H1 (cell line): ENCODE measurements at regions not wholly inside any gene's neighbourhood (a gene's known extent, or its start where the extent isn't known, plus 50 kb on each side); places are given as distances from the start of the nearest gene placed in this dataset.

Source experiments
- CTCF ChIA-PET: fragments of 300-600 bp; sonication (Branson Sonifier 250); formaldehyde crosslinking; loops from one replicate; lab custom pipeline; 2021; ENCODE audit not compliant: partially characterized antibody; lab: Charles Lee
- POLR2A ChIA-PET: fragments of 300-600 bp; sonication (Branson Sonifier 250); formaldehyde crosslinking; loops from one replicate; lab custom pipeline; 2021; ENCODE audit warnings: inconsistent platforms; ENCODE audit not compliant: partially characterized antibody; lab: Charles Lee
- DNase-seq, 2 experiments: peaks; one replicate each; pipeline versions ENCODE4 v3.0.0 to v3.0.0-alpha.2; 2010 to 2022; ENCODE audit warnings: low spot score in 2 of 2, low read depth in 1 of 2, mixed read lengths in 1 of 2
- FAIRE-seq: peaks from 2 replicates; lab custom pipeline; 2011; peaks lifted over from hg19 to GRCh38; lab: Jason Lieb, UNC
- H2AFZ ChIP-seq: 2 replicates; pipeline ENCODE4 v1.8.1; 2012; ENCODE audit warnings: low read length, inconsistent platforms
- H2AK5ac ChIP-seq: 2 replicates; pipeline ENCODE4 v1.6.1; 2013; ENCODE audit warnings: low read depth, low read length
- H2BK120ac ChIP-seq: replicated peaks from 2 replicates; pipeline ENCODE3; 2013; ENCODE audit warnings: low read depth, low read length, inconsistent platforms
- H2BK12ac ChIP-seq: 2 replicates; pipeline ENCODE4 v1.6.1; 2013; ENCODE audit warnings: low read depth, low read length
- H2BK15ac ChIP-seq: 2 replicates; pipeline ENCODE4 v1.6.1; 2013; ENCODE audit warnings: low read length
- H2BK20ac ChIP-seq: 2 replicates; pipeline ENCODE4 v1.6.1; 2013; ENCODE audit warnings: low read length
- H2BK5ac ChIP-seq: 2 replicates; pipeline ENCODE4 v1.6.1; 2013; ENCODE audit warnings: low read depth, low read length
- H3K14ac ChIP-seq: 2 replicates; pipeline ENCODE4 v1.6.1; 2013; ENCODE audit warnings: inconsistent platforms; ENCODE audit not compliant: insufficient read length
- H3K18ac ChIP-seq: 2 replicates; pipeline ENCODE4 v1.6.1; 2013; ENCODE audit warnings: low read length; ENCODE audit errors: extremely low read depth
- H3K23ac ChIP-seq: 2 replicates; pipeline ENCODE4 v1.6.1; 2013; ENCODE audit warnings: inconsistent platforms; ENCODE audit not compliant: insufficient read length
- H3K23me2 ChIP-seq: 2 replicates; pipeline ENCODE4 v1.6.1; 2013; ENCODE audit warnings: low read depth, low read length
- H3K27ac ChIP-seq: 2 replicates; pipeline ENCODE4 v1.6.1; 2011; ENCODE audit warnings: low read depth, low read length, inconsistent platforms
- H3K27me3 ChIP-seq, 4 experiments: replicated peaks in 1 of 4; 1 replicate in 1 of 4; 2 replicates in 3 of 4; pipeline versions ENCODE4 v1.6.1 to v1.8.1; 2011 to 2013; ENCODE audit warnings: low read length in 3 of 4, mild to moderate bottlenecking in 3 of 4, inconsistent platforms in 2 of 4, mixed read lengths in 2 of 4, moderate library complexity in 1 of 4; ENCODE audit not compliant: control insufficient read depth in 3 of 4, insufficient read depth in 3 of 4; ENCODE audit errors: extremely low read depth in 1 of 4
- H3K36me3 ChIP-seq, 4 experiments: 2 replicates each; pipeline versions ENCODE4 v1.6.1 to v1.8.1; 2011 to 2013; ENCODE audit warnings: mild to moderate bottlenecking in 4 of 4, low read length in 3 of 4, moderate library complexity in 2 of 4, control low read depth in 1 of 4, inconsistent platforms in 1 of 4; ENCODE audit not compliant: insufficient read depth in 4 of 4, control insufficient read depth in 2 of 4
- H3K4ac ChIP-seq: replicated peaks from 2 replicates; pipeline ENCODE3; 2013; ENCODE audit warnings: low read length, low read depth, mixed read lengths, inconsistent platforms; ENCODE audit not compliant: insufficient read length
- H3K4me1 ChIP-seq, 4 experiments: replicated peaks in 1 of 4; 1 replicate in 1 of 4; 2 replicates in 3 of 4; pipeline versions ENCODE4 v1.6.1 to v1.8.1; 2011 to 2013; ENCODE audit warnings: low read length in 3 of 4, inconsistent platforms in 2 of 4, mixed read lengths in 1 of 4; ENCODE audit not compliant: insufficient read depth in 4 of 4, control insufficient read depth in 3 of 4
- H3K4me2 ChIP-seq, 2 experiments: 2 replicates each; pipeline versions ENCODE4 v1.6.1 to v1.8.1; 2011 to 2013; ENCODE audit warnings: low read depth in 2 of 2, low read length in 2 of 2, control low read depth in 1 of 2, inconsistent platforms in 1 of 2, mild to moderate bottlenecking in 1 of 2; ENCODE audit not compliant: insufficient read depth in 1 of 2
- H3K4me3 ChIP-seq, 4 experiments: fragments of 200-600, 300-600 bp in 1 of 4; sonication (generic), shearing (Covaris generic), sonication (Bioruptor Twin) in 1 of 4; 2 replicates each; pipeline versions ENCODE4 v1.5.1 to v1.8.1; 2011 to 2016; ENCODE audit warnings: low read length in 4 of 4, low read depth in 3 of 4, control low read depth in 2 of 4, inconsistent platforms in 2 of 4, mild to moderate bottlenecking in 2 of 4, mixed read lengths in 1 of 4, moderate library complexity in 1 of 4; ENCODE audit not compliant: insufficient read depth in 2 of 4; ENCODE audit errors: extremely low read depth in 1 of 4
- H3K56ac ChIP-seq: replicated peaks from 2 replicates; pipeline ENCODE3; 2013; ENCODE audit warnings: low read depth, mild to moderate bottlenecking, mixed read lengths, low read length, inconsistent platforms; ENCODE audit not compliant: insufficient read length
- H3K79me1 ChIP-seq: 2 replicates; pipeline ENCODE4 v1.6.1; 2013; ENCODE audit warnings: low read depth, low read length, control low read depth
- H3K79me2 ChIP-seq, 2 experiments: 2 replicates each; pipeline versions ENCODE4 v1.6.1 to v1.8.1; 2012 to 2013; ENCODE audit warnings: low read length in 2 of 2, mild to moderate bottlenecking in 2 of 2, inconsistent platforms in 1 of 2; ENCODE audit not compliant: insufficient read depth in 2 of 2, control insufficient read depth in 1 of 2
- H3K9ac ChIP-seq, 4 experiments: replicated peaks in 1 of 4; 1 replicate in 1 of 4; 2 replicates in 3 of 4; pipeline versions ENCODE4 v1.6.1 to v1.8.1; 2011 to 2013; ENCODE audit warnings: low read depth in 3 of 4, low read length in 3 of 4, control low read depth in 2 of 4, mild to moderate bottlenecking in 2 of 4, moderate library complexity in 2 of 4, inconsistent platforms in 1 of 4; ENCODE audit errors: extremely low read depth in 1 of 4
- H3K9me3 ChIP-seq, 2 experiments: 2 replicates each; pipeline versions ENCODE4 v1.6.1 to v1.8.1; 2012 to 2013; ENCODE audit warnings: mild to moderate bottlenecking in 2 of 2, moderate library complexity in 2 of 2, control low read depth in 1 of 2, inconsistent platforms in 1 of 2, low read depth in 1 of 2, low read length in 1 of 2, mixed read lengths in 1 of 2; ENCODE audit not compliant: insufficient read depth in 2 of 2
- H4K20me1 ChIP-seq, 2 experiments: replicated peaks in 1 of 2; 2 replicates each; pipeline versions ENCODE3 to v1.8.1; 2011 to 2013; ENCODE audit warnings: inconsistent platforms in 2 of 2, low read length in 2 of 2, mild to moderate bottlenecking in 1 of 2; ENCODE audit not compliant: insufficient read depth in 2 of 2, control insufficient read depth in 1 of 2
- H4K5ac ChIP-seq: 2 replicates; pipeline ENCODE4 v1.6.1; 2013; ENCODE audit warnings: low read length, low read depth, mixed read lengths, inconsistent platforms; ENCODE audit not compliant: insufficient read length
- H4K8ac ChIP-seq: 2 replicates; pipeline ENCODE4 v1.8.0; 2013; ENCODE audit warnings: mild to moderate bottlenecking, moderate library complexity, low read length, inconsistent platforms; ENCODE audit not compliant: insufficient read depth; ENCODE audit errors: extremely low read depth
- H4K91ac ChIP-seq: replicated peaks from 2 replicates; pipeline ENCODE3; 2013; ENCODE audit warnings: low read length, mixed read lengths, inconsistent platforms; ENCODE audit not compliant: insufficient read length
- BRCA1 ChIP-seq: IDR thresholded peaks from 2 replicates; pipeline ENCODE4 v1.6.1; 2012; ENCODE audit warnings: low read depth, low read length, improper control_type of control experiment
- KDM1A ChIP-seq: fragments of 200-600, 300-600 bp; sonication (generic); IDR thresholded peaks from 2 replicates; pipeline ENCODE4 v1.7.1; 2016; ENCODE audit warnings: mild to moderate bottlenecking, low read length, borderline replicate concordance
- KDM4A ChIP-seq: IDR thresholded peaks from one replicate; pipeline ENCODE4 v1.7.1; 2012; ENCODE audit warnings: low read depth, mild to moderate bottlenecking, moderate library complexity, low read length, inconsistent platforms; ENCODE audit not compliant: severe bottlenecking
- KDM5A ChIP-seq: fragments of 200-600 bp; IDR thresholded peaks from 2 replicates; pipeline ENCODE4 v1.7.1; 2012; ENCODE audit warnings: mild to moderate bottlenecking, low read length, inconsistent platforms, mixed read lengths
- NANOG ChIP-seq: IDR thresholded peaks from 2 replicates; pipeline ENCODE4 v1.6.1; 2011; ENCODE audit warnings: low read length, low read depth, mild to moderate bottlenecking, inconsistent platforms; ENCODE audit not compliant: insufficient read depth, poor library complexity, severe bottlenecking
- RFX5 ChIP-seq: IDR thresholded peaks from 2 replicates; pipeline ENCODE4 v1.6.1; 2011; ENCODE audit warnings: low read depth, low read length, improper control_type of control experiment, borderline replicate concordance
- SIN3A ChIP-seq, 2 experiments: IDR thresholded peaks in 1 of 2; conservative IDR thresholded peaks in 1 of 2; 2 replicates each; pipeline ENCODE4 v1.6.1; 2011 to 2012; ENCODE audit warnings: low read length in 2 of 2, improper control_type of control experiment in 1 of 2, low read depth in 1 of 2, mild to moderate bottlenecking in 1 of 2
- SP2 ChIP-seq: IDR thresholded peaks from 2 replicates; pipeline ENCODE4 v1.6.1; 2012; ENCODE audit warnings: mild to moderate bottlenecking, low read length, inconsistent platforms
- TAF1 ChIP-seq: IDR thresholded peaks from 2 replicates; pipeline ENCODE4 v1.6.1; 2011; ENCODE audit warnings: mild to moderate bottlenecking, low read depth, low read length
- TBP ChIP-seq: IDR thresholded peaks from 2 replicates; pipeline ENCODE4 v1.6.1; 2011; ENCODE audit warnings: low read depth, low read length, improper control_type of control experiment
- TEAD4 ChIP-seq: IDR thresholded peaks from 2 replicates; pipeline ENCODE4 v1.6.1; 2012; ENCODE audit warnings: low read depth, low read length, inconsistent platforms, mixed read lengths
- WGBS, 2 experiments: shearing (Covaris generic) in 1 of 2; methylation state at CpG; one replicate each; pipeline versions ENCODE4 v1.1.6 to v1.1.7; 2013 to 2015; ENCODE audit warnings: low lambda C conversion rate in 2 of 2, mixed read lengths in 2 of 2, inconsistent platforms in 1 of 2, low coverage in 1 of 2, missing lambda C conversion rate in 1 of 2; ENCODE audit not compliant: insufficient replicate concordance in 2 of 2, insufficient coverage in 1 of 2, insufficient read length in 1 of 2; ENCODE audit errors: extremely low coverage in 1 of 2, missing lambda C conversion rate in 1 of 2; 5-methylcytosine and 5-hydroxymethylcytosine counted together
- TF ChIP-seq, protein P1 (sequence below): IDR thresholded peaks from 2 replicates; pipeline ENCODE4 v1.6.1; 2012; ENCODE audit warnings: inconsistent platforms

DNA sequence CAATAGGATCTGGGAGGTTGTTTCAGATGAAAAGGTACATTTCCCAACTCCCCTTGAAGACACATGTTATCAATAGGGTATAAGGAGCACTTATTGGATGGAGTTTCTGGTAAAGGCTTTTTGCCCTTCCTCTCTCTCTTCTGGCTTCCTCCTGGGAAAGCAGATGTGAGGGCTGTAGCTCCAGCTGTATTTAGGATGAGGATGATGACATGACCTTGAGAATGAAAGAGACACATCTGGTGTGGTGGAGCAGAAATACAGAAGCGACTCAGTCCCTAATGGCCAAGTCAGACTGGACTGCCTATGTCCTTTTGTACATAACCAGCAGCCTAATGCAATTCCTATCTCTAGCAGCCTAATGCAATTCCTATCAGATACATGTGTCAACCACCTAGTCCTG, 100.9 kb upstream of the NXPH2 start:
- no peak overlapping the region for H2BK15ac ChIP-seq
- no peaks in the 10 kb centered on the region for H3K23me2 ChIP-seq
- H3K14ac ChIP-seq: no peak overlapping the region
- no peak overlapping the region for H4K8ac ChIP-seq
- no peak overlapping the region for H3K18ac ChIP-seq
- no peak overlapping the region for H3K56ac ChIP-seq
- no peak overlapping the region for H2BK20ac ChIP-seq
- ChIA-PET CTCF (interaction anchor here (0.7 to 1.0 kb wide), 2 partner anchors 40 to 54 kb away, joined by 3 read pairs; no protein-coding TSS in a partner anchor), POLR2A (no interaction called here)
- H4K20me1 ChIP-seq: no peaks in the 10 kb centered on the region
- WGBS, 2 experiments: 88% methylated on average over 1 of the region's 1 CpG; no CpG with 5 or more reads in 1 of the 2 experiments
- no peaks in the 10 kb centered on the region for H3K36me3 ChIP-seq
- no peaks in the 10 kb centered on the region for H3K9me3 ChIP-seq
- no peak overlapping the region for H4K5ac ChIP-seq
- no peak for DNase-seq
- H3K4me1 ChIP-seq: no peaks in the 10 kb centered on the region
- no peak overlapping the region for H3K23ac ChIP-seq
- H4K91ac ChIP-seq: no peak overlapping the region
- no peak overlapping the region for H3K4me3 ChIP-seq
- no peaks in the 10 kb centered on the region for H3K79me2 ChIP-seq
- H3K4ac ChIP-seq: no peak overlapping the region
- no peak for FAIRE-seq
- H2AK5ac ChIP-seq: no peak overlapping the region
- no peak overlapping the region for H2BK5ac ChIP-seq
- no peak overlapping the region for H2BK120ac ChIP-seq
- H3K27me3 ChIP-seq: no peaks in the 10 kb centered on the region
- H3K9ac ChIP-seq: no peak overlapping the region
- H3K4me2 ChIP-seq: no peak overlapping the region
- no peak overlapping the region for H2BK12ac ChIP-seq
- no peak overlapping the region for H2AFZ ChIP-seq
- no peak overlapping the region for H3K27ac ChIP-seq
- no peaks in the 10 kb centered on the region for H3K79me1 ChIP-seq
- TF ChIP-seq RFX5: no peak
- no peak for TF ChIP-seq KDM5A
- TF ChIP-seq KDM4A: no peak
- TF ChIP-seq TBP: no peak
- TF ChIP-seq, protein P1, sequence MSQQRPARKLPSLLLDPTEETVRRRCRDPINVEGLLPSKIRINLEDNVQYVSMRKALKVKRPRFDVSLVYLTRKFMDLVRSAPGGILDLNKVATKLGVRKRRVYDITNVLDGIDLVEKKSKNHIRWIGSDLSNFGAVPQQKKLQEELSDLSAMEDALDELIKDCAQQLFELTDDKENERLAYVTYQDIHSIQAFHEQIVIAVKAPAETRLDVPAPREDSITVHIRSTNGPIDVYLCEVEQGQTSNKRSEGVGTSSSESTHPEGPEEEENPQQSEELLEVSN: no peak
- TF ChIP-seq TAF1: no peak
- TF ChIP-seq SP2: no peak
- TF ChIP-seq SIN3A (conservative IDR thresholded peaks at IDR 0.05 in 1 of 2, IDR thresholded peaks at IDR 0.05 in 1 of 2; ENCODE audit: low read depth in 1 of 2, low read length in 2 of 2): no peak
- no peak for TF ChIP-seq TEAD4
- TF ChIP-seq BRCA1: no peak
- no peak for TF ChIP-seq NANOG
- no peak for TF ChIP-seq KDM1A
